Vagina (tissue), 2 donors: ENCODE measurements at regions not wholly inside any gene's neighbourhood (a gene's known extent, or its start where the extent isn't known, plus 50 kb on each side); places are given as distances from the start of the nearest gene placed in this dataset.

Experiments used
- DNase-seq, 2 donors: peaks; one replicate each; pipeline ENCODE4 v3.0.0-alpha.2; 2017; ENCODE audit errors: extremely low spot score in 2 of 2
- H3K27ac ChIP-seq: fragments of 200-600 bp; sonication (generic); one replicate; pipeline ENCODE4 v1.5.1; 2019
- H3K27me3 ChIP-seq: fragments of 200-600 bp; sonication (generic); one replicate; pipeline ENCODE4 v1.5.1; 2019
- H3K36me3 ChIP-seq, 2 donors: fragments of 200-600 bp; sonication (generic); one replicate each; pipeline ENCODE4 v1.5.1; 2017 to 2019
- H3K4me1 ChIP-seq: fragments of 200-600 bp; sonication (generic); one replicate; pipeline ENCODE4 v1.5.1; 2019
- H3K4me3 ChIP-seq, 2 donors: fragments of 200-600 bp; sonication (generic); 1 replicate in 1 of 2; 2 replicates in 1 of 2; pipeline ENCODE4 v1.5.1; 2016 to 2019
- H3K9me3 ChIP-seq: fragments of 200-600 bp; sonication (generic); one replicate; pipeline ENCODE4 v1.5.1; 2019
- POLR2A ChIP-seq, 2 donors: fragments of 450-650 bp; IDR thresholded peaks; one replicate each; pipeline ENCODE4 v1.6.1; 2017; ENCODE audit warnings: antibody characterized with exemption in 2 of 2, mild to moderate bottlenecking in 2 of 2, moderate library complexity in 2 of 2
- POLR2AphosphoS5 ChIP-seq, 2 donors: sonication (generic); formaldehyde crosslinking; IDR thresholded peaks; one replicate each; pipeline ENCODE4 v1.9.0; 2017; ENCODE audit warnings: antibody characterized with exemption in 2 of 2, mild to moderate bottlenecking in 2 of 2, low read depth in 1 of 2; ENCODE audit not compliant: insufficient read depth in 1 of 2
- intact Hi-C: fragments of 100-400 bp; cut with DNase I; formaldehyde crosslinking; loops from one replicate; pipeline ENCODE4 v1.15.1; 2023
- TF ChIP-seq, protein P1 (sequence below), 3 experiments: fragments of 450-650 bp in 2 of 3; fragments of 200-600 bp in 1 of 3; sonication (generic) in 1 of 3; IDR thresholded peaks; one replicate each; pipeline ENCODE4 v1.5.1; 2017 to 2019; ENCODE audit warnings: antibody characterized with exemption in 3 of 3, mild to moderate bottlenecking in 2 of 3, moderate library complexity in 2 of 3

DNA sequence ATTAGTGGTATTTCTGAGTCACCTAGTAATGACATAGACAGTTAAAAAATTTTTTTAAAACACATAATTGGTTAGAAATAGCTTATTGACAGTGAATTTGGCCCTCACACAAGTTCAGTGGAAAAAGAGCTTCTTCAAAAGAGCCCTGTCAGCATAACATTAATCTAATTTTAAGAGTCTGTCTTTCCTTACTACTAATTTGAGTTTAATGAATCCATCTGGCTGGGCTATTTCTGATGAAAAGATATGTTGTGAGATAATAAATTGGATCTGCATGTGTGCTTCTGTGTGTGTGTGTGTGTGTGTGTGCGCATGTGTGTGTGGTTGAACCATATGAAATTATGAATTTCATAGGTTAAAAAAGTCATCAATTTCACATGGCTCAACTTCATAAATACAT lies 1045.2 kb downstream of the FLRT2 start:
- no peaks in the 10 kb centered on the region for H3K36me3 ChIP-seq
- intact Hi-C loops: no loop called here
- DNase-seq: no peak
- no peak overlapping the region for H3K4me3 ChIP-seq
- H3K27ac ChIP-seq: no peak overlapping the region
- no peaks in the 10 kb centered on the region for H3K27me3 ChIP-seq
- no peaks in the 10 kb centered on the region for H3K9me3 ChIP-seq
- H3K4me1 ChIP-seq: no peaks in the 10 kb centered on the region
- TF ChIP-seq POLR2A (IDR thresholded peaks at IDR 0.05) (no peak), POLR2AphosphoS5 (IDR thresholded peaks at IDR 0.05; ENCODE audit: insufficient read depth in 1 of 2, low read depth in 1 of 2) (no peak)
- TF ChIP-seq, protein P1, sequence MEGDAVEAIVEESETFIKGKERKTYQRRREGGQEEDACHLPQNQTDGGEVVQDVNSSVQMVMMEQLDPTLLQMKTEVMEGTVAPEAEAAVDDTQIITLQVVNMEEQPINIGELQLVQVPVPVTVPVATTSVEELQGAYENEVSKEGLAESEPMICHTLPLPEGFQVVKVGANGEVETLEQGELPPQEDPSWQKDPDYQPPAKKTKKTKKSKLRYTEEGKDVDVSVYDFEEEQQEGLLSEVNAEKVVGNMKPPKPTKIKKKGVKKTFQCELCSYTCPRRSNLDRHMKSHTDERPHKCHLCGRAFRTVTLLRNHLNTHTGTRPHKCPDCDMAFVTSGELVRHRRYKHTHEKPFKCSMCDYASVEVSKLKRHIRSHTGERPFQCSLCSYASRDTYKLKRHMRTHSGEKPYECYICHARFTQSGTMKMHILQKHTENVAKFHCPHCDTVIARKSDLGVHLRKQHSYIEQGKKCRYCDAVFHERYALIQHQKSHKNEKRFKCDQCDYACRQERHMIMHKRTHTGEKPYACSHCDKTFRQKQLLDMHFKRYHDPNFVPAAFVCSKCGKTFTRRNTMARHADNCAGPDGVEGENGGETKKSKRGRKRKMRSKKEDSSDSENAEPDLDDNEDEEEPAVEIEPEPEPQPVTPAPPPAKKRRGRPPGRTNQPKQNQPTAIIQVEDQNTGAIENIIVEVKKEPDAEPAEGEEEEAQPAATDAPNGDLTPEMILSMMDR (IDR thresholded peaks at IDR 0.05): no peak

DNA sequence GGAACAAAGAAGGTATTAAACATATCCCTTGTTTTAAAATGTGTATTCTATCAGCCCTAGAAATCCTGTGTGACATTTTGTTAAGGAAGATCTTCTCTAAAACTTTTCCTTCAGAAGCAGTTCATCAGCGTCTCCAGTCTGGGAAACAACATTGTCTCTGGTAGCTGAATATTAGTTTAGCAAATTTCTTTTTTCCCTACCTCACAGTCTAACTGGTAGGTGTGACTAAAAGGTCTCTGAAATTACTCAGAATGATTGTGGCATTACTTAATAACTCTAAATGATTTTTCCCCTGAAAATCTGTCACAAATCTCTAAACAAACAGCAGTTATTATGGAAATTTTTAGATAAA lies 1044.8 kb downstream of the FLRT2 start:
- H3K4me1 ChIP-seq: no peaks in the 10 kb centered on the region
- intact Hi-C loops: no loop called here
- no peak for DNase-seq
- TF ChIP-seq, protein P1 (IDR thresholded peaks at IDR 0.05): no peak
- TF ChIP-seq POLR2A (IDR thresholded peaks at IDR 0.05): no peak
- no peak for TF ChIP-seq POLR2AphosphoS5 (IDR thresholded peaks at IDR 0.05; ENCODE audit: insufficient read depth in 1 of 2, low read depth in 1 of 2)
- no peaks in the 10 kb centered on the region for H3K36me3 ChIP-seq
- H3K4me3 ChIP-seq: no peak overlapping the region
- no peaks in the 10 kb centered on the region for H3K9me3 ChIP-seq
- H3K27ac ChIP-seq: no peak overlapping the region
- no peaks in the 10 kb centered on the region for H3K27me3 ChIP-seq

DNA sequence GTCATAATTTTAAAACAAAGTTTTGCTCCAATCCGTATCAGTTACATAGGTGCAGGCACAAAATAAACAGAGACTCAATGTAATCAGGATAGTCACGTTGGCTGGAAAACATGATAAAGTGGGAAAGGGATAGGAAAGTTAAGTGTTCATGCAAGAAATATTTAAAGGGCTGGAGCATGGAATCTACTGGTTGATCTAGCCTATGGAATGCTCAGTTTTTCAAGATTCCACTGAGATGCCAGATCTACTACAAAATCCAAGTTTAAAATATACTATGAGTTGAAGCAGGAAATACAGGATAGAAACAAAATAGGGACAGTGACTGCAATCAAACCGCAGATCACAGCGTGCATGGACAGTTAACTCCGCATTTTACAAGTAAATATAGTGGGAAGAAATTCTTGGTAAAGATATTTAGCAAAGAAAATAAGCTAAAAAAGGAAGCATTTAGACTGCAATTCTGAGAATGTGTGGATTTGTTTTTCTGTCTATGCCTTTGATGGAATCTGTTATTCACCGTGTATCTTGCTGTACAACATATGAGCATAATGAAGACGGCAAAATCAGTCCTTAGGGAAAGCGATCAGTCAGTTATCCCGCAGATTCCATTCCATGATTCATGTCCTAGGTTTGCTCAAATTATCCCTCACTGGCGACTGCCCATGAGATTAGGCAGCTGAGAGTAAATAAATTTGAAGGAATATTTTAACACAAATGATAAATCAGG lies 1044.3 kb downstream of the FLRT2 start:
- Histone ChIP-seq H3K4me3 (no peak overlapping the region), H3K27ac (no peak overlapping the region), H3K4me1 (no peaks in the 10 kb centered on the region), H3K36me3 (no peaks in the 10 kb centered on the region), H3K9me3 (no peaks in the 10 kb centered on the region), H3K27me3 (no peaks in the 10 kb centered on the region)
- intact Hi-C loops: no loop called here
- no peak for DNase-seq
- TF ChIP-seq POLR2AphosphoS5 (IDR thresholded peaks at IDR 0.05; ENCODE audit: insufficient read depth in 1 of 2, low read depth in 1 of 2) (no peak), POLR2A (IDR thresholded peaks at IDR 0.05) (no peak)
- TF ChIP-seq, protein P1 (IDR thresholded peaks at IDR 0.05): no peak

DNA sequence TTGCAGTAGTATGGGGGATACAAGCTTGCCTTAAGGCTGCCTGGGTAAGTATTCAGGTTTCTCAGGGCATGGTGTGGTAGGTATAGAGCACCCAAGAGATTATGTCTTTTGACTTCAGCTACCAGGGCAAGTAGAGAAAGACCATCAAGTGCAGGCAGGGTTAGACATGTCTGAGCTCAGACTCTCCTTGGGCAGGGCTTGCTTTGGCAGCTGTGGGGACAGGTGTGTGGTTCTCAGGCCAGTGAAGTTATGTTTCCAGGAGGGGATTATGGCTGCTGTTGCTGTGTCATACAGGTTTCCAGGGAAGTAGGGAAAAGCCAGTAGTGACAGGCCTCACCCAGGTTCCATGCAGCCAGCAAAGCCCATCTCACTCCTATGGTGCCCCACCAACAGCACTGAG lies 1040.4 kb downstream of the FLRT2 start:
- no peak for DNase-seq
- no peaks in the 10 kb centered on the region for H3K4me1 ChIP-seq
- TF ChIP-seq, protein P1 (IDR thresholded peaks at IDR 0.05): no peak
- no peaks in the 10 kb centered on the region for H3K9me3 ChIP-seq
- no peak overlapping the region for H3K27ac ChIP-seq
- intact Hi-C loops: no loop called here
- no peak overlapping the region for H3K4me3 ChIP-seq
- no peaks in the 10 kb centered on the region for H3K36me3 ChIP-seq
- H3K27me3 ChIP-seq: no peaks in the 10 kb centered on the region

DNA sequence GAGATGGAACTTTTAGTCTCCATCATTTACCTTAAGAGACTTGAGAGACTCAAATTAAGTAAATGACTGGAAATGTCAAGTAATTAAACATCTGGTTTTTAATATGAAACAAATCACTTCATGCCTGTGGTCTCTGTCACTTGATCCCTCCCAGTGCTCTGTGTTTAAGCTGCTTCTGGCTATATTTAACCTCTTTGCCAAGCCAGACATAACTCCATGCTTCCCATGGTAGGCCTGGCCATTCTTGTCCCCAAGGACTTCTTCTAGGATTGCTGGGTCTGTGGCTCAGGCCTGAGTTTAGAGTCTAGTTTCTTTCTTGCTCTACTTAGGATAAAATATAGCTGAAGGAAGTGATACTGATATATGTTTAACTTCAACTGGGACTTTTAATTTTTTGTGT lies 1013.6 kb downstream of the FLRT2 start:
- intact Hi-C loops: no loop called here
- Histone ChIP-seq H3K27me3 (no peaks in the 10 kb centered on the region), H3K4me3 (no peak overlapping the region), H3K4me1 (no peaks in the 10 kb centered on the region), H3K9me3 (no peaks in the 10 kb centered on the region), H3K27ac (no peak overlapping the region), H3K36me3 (no peaks in the 10 kb centered on the region)
- TF ChIP-seq POLR2A (IDR thresholded peaks at IDR 0.05) (no peak), POLR2AphosphoS5 (IDR thresholded peaks at IDR 0.05; ENCODE audit: insufficient read depth in 1 of 2, low read depth in 1 of 2) (no peak)
- no peak for DNase-seq
